OCI-LY7 (cell line): ENCODE measurements at regions not wholly inside any gene's neighbourhood (a gene's known extent, or its start where the extent isn't known, plus 50 kb on each side); places are given as distances from the start of the nearest gene placed in this dataset.

Experiments
- EZH2phosphoT487 ChIP-seq: fragments of 200-600 bp; sonication (generic); IDR thresholded peaks from 2 replicates; pipeline ENCODE4 v1.6.1; 2018; ENCODE audit warnings: low read depth, borderline replicate concordance, mild to moderate bottlenecking, mixed run types, antibody characterized with exemption, low read length, moderate library complexity, mixed read lengths
- TF ChIP-seq, protein P1 (sequence below): fragments of 200-600 bp; sonication (generic); conservative IDR thresholded peaks from 2 replicates; pipeline ENCODE4 v1.5.1; 2014; ENCODE audit warnings: mild to moderate bottlenecking, antibody characterized with exemption, low read length, moderate library complexity, mixed read lengths

DNA sequence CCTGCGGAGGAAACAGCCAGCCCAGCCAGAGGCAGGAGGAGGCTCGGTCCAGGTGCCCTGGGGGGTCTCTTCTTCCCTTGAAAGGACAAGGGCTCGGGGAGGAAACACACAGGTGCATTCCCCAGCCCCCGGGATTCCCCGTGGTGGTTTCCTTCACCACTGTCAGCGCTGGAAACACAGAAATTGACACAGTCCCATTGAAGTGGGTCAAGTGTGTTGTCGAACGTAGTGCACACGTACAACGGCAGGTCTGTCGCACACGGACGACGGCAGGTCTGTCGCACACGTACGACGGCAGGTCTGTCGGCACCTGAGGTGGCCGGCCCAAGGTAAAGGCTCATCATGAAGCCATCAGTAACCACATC is 80.9 kb downstream of the DLL1 start:
- TF ChIP-seq, protein P1, sequence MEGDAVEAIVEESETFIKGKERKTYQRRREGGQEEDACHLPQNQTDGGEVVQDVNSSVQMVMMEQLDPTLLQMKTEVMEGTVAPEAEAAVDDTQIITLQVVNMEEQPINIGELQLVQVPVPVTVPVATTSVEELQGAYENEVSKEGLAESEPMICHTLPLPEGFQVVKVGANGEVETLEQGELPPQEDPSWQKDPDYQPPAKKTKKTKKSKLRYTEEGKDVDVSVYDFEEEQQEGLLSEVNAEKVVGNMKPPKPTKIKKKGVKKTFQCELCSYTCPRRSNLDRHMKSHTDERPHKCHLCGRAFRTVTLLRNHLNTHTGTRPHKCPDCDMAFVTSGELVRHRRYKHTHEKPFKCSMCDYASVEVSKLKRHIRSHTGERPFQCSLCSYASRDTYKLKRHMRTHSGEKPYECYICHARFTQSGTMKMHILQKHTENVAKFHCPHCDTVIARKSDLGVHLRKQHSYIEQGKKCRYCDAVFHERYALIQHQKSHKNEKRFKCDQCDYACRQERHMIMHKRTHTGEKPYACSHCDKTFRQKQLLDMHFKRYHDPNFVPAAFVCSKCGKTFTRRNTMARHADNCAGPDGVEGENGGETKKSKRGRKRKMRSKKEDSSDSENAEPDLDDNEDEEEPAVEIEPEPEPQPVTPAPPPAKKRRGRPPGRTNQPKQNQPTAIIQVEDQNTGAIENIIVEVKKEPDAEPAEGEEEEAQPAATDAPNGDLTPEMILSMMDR: no peak
- TF ChIP-seq EZH2phosphoT487: no peak
